Activated B cell treated with CpG ODN at 0.5 μM for 24 hours (primary cell): ENCODE measurements at regions not wholly inside any gene's neighbourhood (a gene's known extent, or its start where the extent isn't known, plus 50 kb on each side); places are given as distances from the start of the nearest gene placed in this dataset.

Source experiments
- ATAC-seq: fragments of 200-7000 bp; cut with Tn5 transposase; one replicate; pipeline ENCODE4 v1.10.0; 2021; ENCODE audit warnings: low read depth, mild to moderate bottlenecking, moderate library complexity
- CTCF ChIA-PET: fragments of 350-600 bp; sonication (Branson Sonifier 250); formaldehyde crosslinking; loops from one replicate; lab custom pipeline; 2021; ENCODE audit warnings: antibody characterized with exemption; lab: Charles Lee
- POLR2A ChIA-PET: fragments of 350-600 bp; sonication (Branson Sonifier 250); formaldehyde crosslinking; loops from one replicate; lab custom pipeline; 2021; ENCODE audit warnings: antibody characterized with exemption; lab: Charles Lee
- DNase-seq: peaks from one replicate; pipeline ENCODE4 v3.0.0; 2022
- H3K27ac Mint-ChIP-seq: one replicate; pipeline ENCODE4 v1.8.0; 2020; ENCODE audit warnings: mixed read lengths
- H3K27me3 Mint-ChIP-seq: one replicate; pipeline ENCODE4 v1.8.0; 2021; ENCODE audit warnings: mixed read lengths
- H3K36me3 Mint-ChIP-seq: one replicate; pipeline ENCODE4 v1.8.0; 2021; ENCODE audit warnings: low read depth, mixed read lengths
- H3K4me1 Mint-ChIP-seq: one replicate; pipeline ENCODE4 v1.8.0; 2021; ENCODE audit warnings: mixed read lengths
- H3K4me3 Mint-ChIP-seq: one replicate; pipeline ENCODE4 v1.8.0; 2020; ENCODE audit warnings: mild to moderate bottlenecking, mixed read lengths
- H3K9me3 Mint-ChIP-seq: one replicate; pipeline ENCODE4 v1.8.0; 2020; ENCODE audit warnings: mixed read lengths
- intact Hi-C: fragments of 100-400 bp; cut with micrococcal nuclease; formaldehyde crosslinking; loops from one replicate; pipeline ENCODE4 v1.15.1; 2024
- TF ChIP-seq, protein P1 (sequence below): fragments of 200-600 bp; IDR thresholded peaks from one replicate; pipeline ENCODE4 v1.8.0; 2022; ENCODE audit warnings: antibody characterized with exemption, mild to moderate bottlenecking

DNA sequence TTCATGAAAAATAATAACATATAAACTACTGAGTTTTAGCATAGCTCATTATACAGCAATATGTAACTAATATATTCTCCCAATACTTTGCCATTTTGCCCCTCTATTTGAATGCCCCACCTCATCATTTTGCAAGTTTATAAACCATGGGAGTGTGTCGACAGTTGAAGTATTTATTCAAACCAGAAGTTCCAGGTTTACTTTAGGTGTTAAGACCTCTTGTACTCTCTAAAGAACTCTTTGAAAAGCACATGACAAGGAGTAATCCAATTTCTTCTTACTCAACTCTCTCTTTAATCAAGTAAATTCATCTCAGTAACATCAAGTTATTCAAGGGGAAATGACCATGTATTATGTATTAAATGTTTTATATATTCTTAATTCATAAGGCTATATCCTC, 240.7 kb downstream of the COX18 start:
- intact Hi-C loops, result no loop called here
- peaks cover 7% of the 10 kb centered on the region for H3K9me3 Mint-ChIP-seq
- no peak for ATAC-seq
- POLR2A ChIA-PET, result no interaction called here
- no peaks in the 10 kb centered on the region for H3K4me1 Mint-ChIP-seq
- no peak overlapping the region for H3K27ac Mint-ChIP-seq
- no peaks in the 10 kb centered on the region for H3K36me3 Mint-ChIP-seq
- H3K27me3 Mint-ChIP-seq, result no peaks in the 10 kb centered on the region
- no peak overlapping the region for H3K4me3 Mint-ChIP-seq
- TF ChIP-seq, protein P1, sequence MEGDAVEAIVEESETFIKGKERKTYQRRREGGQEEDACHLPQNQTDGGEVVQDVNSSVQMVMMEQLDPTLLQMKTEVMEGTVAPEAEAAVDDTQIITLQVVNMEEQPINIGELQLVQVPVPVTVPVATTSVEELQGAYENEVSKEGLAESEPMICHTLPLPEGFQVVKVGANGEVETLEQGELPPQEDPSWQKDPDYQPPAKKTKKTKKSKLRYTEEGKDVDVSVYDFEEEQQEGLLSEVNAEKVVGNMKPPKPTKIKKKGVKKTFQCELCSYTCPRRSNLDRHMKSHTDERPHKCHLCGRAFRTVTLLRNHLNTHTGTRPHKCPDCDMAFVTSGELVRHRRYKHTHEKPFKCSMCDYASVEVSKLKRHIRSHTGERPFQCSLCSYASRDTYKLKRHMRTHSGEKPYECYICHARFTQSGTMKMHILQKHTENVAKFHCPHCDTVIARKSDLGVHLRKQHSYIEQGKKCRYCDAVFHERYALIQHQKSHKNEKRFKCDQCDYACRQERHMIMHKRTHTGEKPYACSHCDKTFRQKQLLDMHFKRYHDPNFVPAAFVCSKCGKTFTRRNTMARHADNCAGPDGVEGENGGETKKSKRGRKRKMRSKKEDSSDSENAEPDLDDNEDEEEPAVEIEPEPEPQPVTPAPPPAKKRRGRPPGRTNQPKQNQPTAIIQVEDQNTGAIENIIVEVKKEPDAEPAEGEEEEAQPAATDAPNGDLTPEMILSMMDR, result no peak
- CTCF ChIA-PET, result no interaction called here
- no peak for DNase-seq

- TF ChIP-seq, protein P1, result no peak
- Mint-ChIP-seq H3K36me3 (no peaks in the 10 kb centered on the region), H3K4me1 (no peaks in the 10 kb centered on the region), H3K27ac (no peak overlapping the region), H3K4me3 (no peak overlapping the region), H3K9me3 (peaks cover 6% of the 10 kb centered on the region), H3K27me3 (no peaks in the 10 kb centered on the region)
- CTCF ChIA-PET, result no interaction called here
- ATAC-seq (no peak), DNase-seq (no peak)
- POLR2A ChIA-PET, result no interaction called here
- intact Hi-C loops, result no loop called here
Measured at GRCh38 chr4:72827968-72828367, 241.5 kb downstream of the COX18 start.

GRCh38 chr4:72820107-72820506, 249.4 kb downstream of the COX18 start:
- Mint-ChIP-seq H3K27me3 (no peaks in the 10 kb centered on the region), H3K9me3 (no peaks in the 10 kb centered on the region), H3K27ac (no peak overlapping the region), H3K4me1 (no peaks in the 10 kb centered on the region), H3K4me3 (no peak overlapping the region), H3K36me3 (no peaks in the 10 kb centered on the region)
- ChIA-PET POLR2A (no interaction called here), CTCF (no interaction called here)
- intact Hi-C loops, result no loop called here
- ATAC-seq (no peak), DNase-seq (no peak)
- TF ChIP-seq, protein P1, result no peak

- Mint-ChIP-seq H3K4me3 (no peak overlapping the region), H3K4me1 (no peaks in the 10 kb centered on the region), H3K27ac (no peak overlapping the region), H3K9me3 (no peaks in the 10 kb centered on the region), H3K27me3 (no peaks in the 10 kb centered on the region), H3K36me3 (no peaks in the 10 kb centered on the region)
- TF ChIP-seq, protein P1, result no peak
- intact Hi-C loops, result no loop called here
- no peak for DNase-seq
- ATAC-seq, result no peak
- ChIA-PET CTCF (no interaction called here), POLR2A (no interaction called here)
Measured at GRCh38 chr4:72817012-72817411, 248.0 kb upstream of the ADAMTS3 start.

GRCh38 chr4:72814241-72814640, 245.2 kb upstream of the ADAMTS3 start:
- TF ChIP-seq, protein P1, result no peak
- no peaks in the 10 kb centered on the region for H3K27me3 Mint-ChIP-seq
- intact Hi-C loops, result no loop called here
- peaks cover 2% of the 10 kb centered on the region for H3K9me3 Mint-ChIP-seq
- H3K36me3 Mint-ChIP-seq, result no peaks in the 10 kb centered on the region
- CTCF ChIA-PET, result no interaction called here
- H3K4me1 Mint-ChIP-seq, result no peaks in the 10 kb centered on the region
- ATAC-seq (no peak), DNase-seq (no peak)
- POLR2A ChIA-PET, result no interaction called here
- H3K27ac Mint-ChIP-seq, result no peak overlapping the region
- no peak overlapping the region for H3K4me3 Mint-ChIP-seq
